HepG2 (cell line): ENCODE measurements at regions not wholly inside any gene's neighbourhood (a gene's known extent, or its start where the extent isn't known, plus 50 kb on each side); places are given as distances from the start of the nearest gene placed in this dataset.

Experiments used
- ATAC-seq: fragments of 200-7000 bp; cut with Tn5 transposase; 3 replicates; pipeline ENCODE4 v1.9.1; 2020; ENCODE audit warnings: mild to moderate bottlenecking, moderate library complexity
- BruUV-seq: library from RNA; stranded (reverse); fragments of 400-500 nt; replicated peaks from 2 replicates; lab custom pipeline; 2021; lab: Mats Ljungman, UMichigan
- CTCF ChIA-PET: fragments of 300-600 bp; formaldehyde crosslinking; extraction: SDS; loops from one replicate; lab custom pipeline; 2021; ENCODE audit warnings: low total read pairs, inconsistent platforms, low intra/inter-chr PET ratio; lab: Yijun Ruan, JAX
- POLR2A ChIA-PET: fragments of 350-600 bp; sonication (Branson Sonifier 250); formaldehyde crosslinking; loops from one replicate; lab custom pipeline; 2020; ENCODE audit warnings: antibody characterized with exemption, inconsistent platforms; lab: Yijun Ruan, JAX
- DNase-seq: peaks from one replicate; pipeline ENCODE4 v3.0.0-alpha.2; 2015; ENCODE audit warnings: low spot score
- FAIRE-seq: peaks from 3 replicates; lab custom pipeline; 2011; peaks lifted over from hg19 to GRCh38; lab: Jason Lieb, UNC
- H2AFZ ChIP-seq: one replicate; pipeline ENCODE4 v1.6.1; 2011; ENCODE audit warnings: low read length, inconsistent platforms
- H3K27ac ChIP-seq: fragments of 300-600 bp; 3 replicates; pipeline ENCODE4 v1.8.0; 2011; ENCODE audit warnings: mixed run types, mild to moderate bottlenecking, mixed read lengths, low read length, inconsistent platforms; ENCODE audit not compliant: insufficient read depth; ENCODE audit errors: extremely low read length
- H3K27me3 ChIP-seq, 2 experiments: fragments of 200-600 bp in 1 of 2; 2 replicates in 1 of 2; 3 replicates in 1 of 2; pipeline versions ENCODE4 v1.6.0 to v1.8.0; 2011; ENCODE audit warnings: low read length in 2 of 2, mild to moderate bottlenecking in 2 of 2, moderate library complexity in 2 of 2, inconsistent platforms in 1 of 2; ENCODE audit not compliant: insufficient read depth in 2 of 2, control insufficient read depth in 1 of 2
- H3K36me3 ChIP-seq, 2 experiments: fragments of 200-600 bp in 1 of 2; replicated peaks in 1 of 2; 2 replicates in 1 of 2; 3 replicates in 1 of 2; pipeline versions ENCODE4 v1.5.1 to v1.8.0; 2011; ENCODE audit warnings: low read length in 2 of 2, inconsistent platforms in 1 of 2; ENCODE audit not compliant: insufficient read depth in 2 of 2, control insufficient read depth in 1 of 2
- H3K4me1 ChIP-seq: 2 replicates; pipeline ENCODE4 v1.5.1; 2012; ENCODE audit warnings: low read length, inconsistent platforms; ENCODE audit not compliant: insufficient read depth
- H3K4me2 ChIP-seq: 2 replicates; pipeline ENCODE4 v1.6.0; 2011; ENCODE audit warnings: low read depth, low read length, inconsistent platforms
- H3K4me3 ChIP-seq, 3 experiments: fragments of 200-600 bp in 1 of 3; sonication (generic), shearing (Covaris generic) in 1 of 3; replicated peaks in 1 of 3; 2 replicates each; pipeline ENCODE4 v1.5.1; 2011 to 2016; ENCODE audit warnings: low read length in 3 of 3, inconsistent platforms in 2 of 3, low read depth in 2 of 3, mild to moderate bottlenecking in 2 of 3, control low read depth in 1 of 3, mixed read lengths in 1 of 3; ENCODE audit not compliant: insufficient read depth in 1 of 3
- H3K79me2 ChIP-seq: one replicate; pipeline ENCODE4 v1.6.1; 2011; ENCODE audit warnings: low read length, inconsistent platforms; ENCODE audit not compliant: insufficient read depth
- H3K9ac ChIP-seq: 2 replicates; pipeline ENCODE4 v1.6.0; 2011; ENCODE audit warnings: mild to moderate bottlenecking, low read depth, low read length, inconsistent platforms; ENCODE audit not compliant: insufficient read depth
- H3K9me3 ChIP-seq: 2 replicates; pipeline ENCODE4 v1.5.1; 2012; ENCODE audit warnings: mild to moderate bottlenecking, low read length
- H4K20me1 ChIP-seq: 2 replicates; pipeline ENCODE4 v1.6.0; 2011; ENCODE audit warnings: inconsistent platforms, mild to moderate bottlenecking, low read length, moderate library complexity; ENCODE audit not compliant: insufficient read depth
- CBX1 ChIP-seq: IDR thresholded peaks from one replicate; pipeline ENCODE4 v1.6.1; 2016; ENCODE audit warnings: antibody characterized with exemption, low read depth
- HOXA3 ChIP-seq: sonication (generic); formaldehyde crosslinking; IDR thresholded peaks from 2 replicates; pipeline ENCODE4 v1.5.0; 2020; ENCODE audit warnings: missing genetic modification reagents
- IRF2 ChIP-seq: IDR thresholded peaks from 2 replicates; pipeline ENCODE4 v1.6.1; 2018; ENCODE audit warnings: missing genetic modification reagents, missing compliant biosample characterization
- KDM5B ChIP-seq: sonication (generic); formaldehyde crosslinking; IDR thresholded peaks from 2 replicates; pipeline ENCODE4 v1.4.0; 2020; ENCODE audit warnings: missing genetic modification reagents, mild to moderate bottlenecking, borderline replicate concordance
- SALL1 ChIP-seq: sonication (generic); formaldehyde crosslinking; IDR thresholded peaks from 2 replicates; pipeline ENCODE4 v1.8.0; 2022; ENCODE audit warnings: mild to moderate bottlenecking, missing genetic modification reagents
- ZNF430 ChIP-seq: sonication (generic); formaldehyde crosslinking; IDR thresholded peaks from 2 replicates; pipeline ENCODE4 v1.9.0; 2021; ENCODE audit warnings: mild to moderate bottlenecking, missing genetic modification reagents
- ZSCAN21 ChIP-seq: sonication (generic); formaldehyde crosslinking; IDR thresholded peaks from 2 replicates; pipeline ENCODE4 v1.8.0; 2022; ENCODE audit warnings: mild to moderate bottlenecking, missing genetic modification reagents, moderate library complexity, borderline replicate concordance
- ZSCAN22 ChIP-seq: sonication (generic); formaldehyde crosslinking; IDR thresholded peaks from 2 replicates; pipeline ENCODE4 v1.4.0; 2020; ENCODE audit warnings: mild to moderate bottlenecking, missing genetic modification reagents
- in situ Hi-C: cut with HindIII; loops from 2 replicates; pipeline ENCODE4 v1.10.0; 2017; ENCODE audit warnings: low pct_unique_long_range_greater_than_20kb; ENCODE audit not compliant: extremely low pct_ligation_motif_present
- intact Hi-C: fragments of 100-400 bp; cut with micrococcal nuclease; formaldehyde crosslinking; loops from one replicate; pipeline ENCODE4 v1.10.0; 2022; ENCODE audit not compliant: unreplicated experiment
- TF ChIP-seq, protein P1 (sequence below): sonication (generic); formaldehyde crosslinking; IDR thresholded peaks from 2 replicates; pipeline ENCODE4 v1.4.0; 2020; ENCODE audit warnings: missing genetic modification reagents, borderline replicate concordance
- TF ChIP-seq, protein P2 (sequence below), 2 experiments: fragments of 450-650 bp in 1 of 2; sonication (generic) in 1 of 2; formaldehyde crosslinking in 1 of 2; IDR thresholded peaks; 2 replicates each; pipeline versions ENCODE4 v1.6.1 to v1.8.0; 2016 to 2022; ENCODE audit warnings: antibody characterized with exemption in 1 of 2, mild to moderate bottlenecking in 1 of 2, missing genetic modification reagents in 1 of 2
- TF ChIP-seq, protein P3 (sequence below): sonication (generic); formaldehyde crosslinking; IDR thresholded peaks from 2 replicates; pipeline ENCODE4 v1.5.1; 2020; ENCODE audit warnings: mild to moderate bottlenecking, missing genetic modification reagents, borderline replicate concordance
- TF ChIP-seq, protein P4 (sequence below): IDR thresholded peaks from 2 replicates; pipeline ENCODE4 v1.6.1; 2016

DNA sequence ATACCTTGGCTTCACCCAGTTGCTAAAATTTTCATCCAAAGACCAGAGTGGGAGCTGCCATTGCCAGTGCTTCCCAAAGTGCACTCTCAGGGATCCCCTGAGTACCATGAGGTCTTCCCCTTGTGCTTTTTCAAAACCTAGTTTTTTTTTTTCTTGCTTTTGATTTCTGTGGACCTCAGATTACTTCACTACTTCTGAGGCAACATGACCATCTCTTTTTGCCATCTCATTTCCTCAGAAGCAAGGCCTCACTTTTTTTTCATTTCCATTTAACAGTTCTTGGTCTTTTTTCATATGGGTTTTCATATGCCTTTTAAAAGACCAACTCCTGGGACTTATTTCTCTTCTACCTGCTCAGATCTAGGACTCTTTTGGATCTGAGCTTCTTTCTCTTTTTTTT lies 64.1 kb upstream of the MMS22L start:
- H3K9me3 ChIP-seq: no peaks in the 10 kb centered on the region
- H3K9ac ChIP-seq: no peak overlapping the region
- ATAC-seq: no peak
- FAIRE-seq: no peak
- no peaks in the 10 kb centered on the region for H3K4me1 ChIP-seq
- H3K27me3 ChIP-seq: no peaks in the 10 kb centered on the region
- no peak overlapping the region for H3K4me3 ChIP-seq
- H3K79me2 ChIP-seq: no peaks in the 10 kb centered on the region
- no peak overlapping the region for H3K27ac ChIP-seq
- ChIA-PET CTCF (no interaction called here), POLR2A (no interaction called here)
- intact Hi-C loops: no loop called here
- no peak for DNase-seq
- in situ Hi-C loops: no loop called here
- no peaks in the 10 kb centered on the region for H3K36me3 ChIP-seq
- H2AFZ ChIP-seq: no peak overlapping the region
- H4K20me1 ChIP-seq: no peaks in the 10 kb centered on the region
- no peak overlapping the region for H3K4me2 ChIP-seq
- TF ChIP-seq CBX1 (no peak), HOXA3 (no peak), ZSCAN22 (no peak), IRF2 (CRISPR knock-in tag) (no peak), ZNF430 (CRISPR knock-in tag) (no peak), ZSCAN21 (no peak), KDM5B (no peak), SALL1 (CRISPR knock-in tag) (no peak)
- TF ChIP-seq, protein P1, sequence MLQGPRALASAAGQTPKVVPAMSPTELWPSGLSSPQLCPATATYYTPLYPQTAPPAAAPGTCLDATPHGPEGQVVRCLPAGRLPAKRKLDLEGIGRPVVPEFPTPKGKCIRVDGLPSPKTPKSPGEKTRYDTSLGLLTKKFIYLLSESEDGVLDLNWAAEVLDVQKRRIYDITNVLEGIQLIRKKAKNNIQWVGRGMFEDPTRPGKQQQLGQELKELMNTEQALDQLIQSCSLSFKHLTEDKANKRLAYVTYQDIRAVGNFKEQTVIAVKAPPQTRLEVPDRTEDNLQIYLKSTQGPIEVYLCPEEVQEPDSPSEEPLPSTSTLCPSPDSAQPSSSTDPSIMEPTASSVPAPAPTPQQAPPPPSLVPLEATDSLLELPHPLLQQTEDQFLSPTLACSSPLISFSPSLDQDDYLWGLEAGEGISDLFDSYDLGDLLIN (CRISPR knock-in tag): no peak
- TF ChIP-seq, protein P2, sequence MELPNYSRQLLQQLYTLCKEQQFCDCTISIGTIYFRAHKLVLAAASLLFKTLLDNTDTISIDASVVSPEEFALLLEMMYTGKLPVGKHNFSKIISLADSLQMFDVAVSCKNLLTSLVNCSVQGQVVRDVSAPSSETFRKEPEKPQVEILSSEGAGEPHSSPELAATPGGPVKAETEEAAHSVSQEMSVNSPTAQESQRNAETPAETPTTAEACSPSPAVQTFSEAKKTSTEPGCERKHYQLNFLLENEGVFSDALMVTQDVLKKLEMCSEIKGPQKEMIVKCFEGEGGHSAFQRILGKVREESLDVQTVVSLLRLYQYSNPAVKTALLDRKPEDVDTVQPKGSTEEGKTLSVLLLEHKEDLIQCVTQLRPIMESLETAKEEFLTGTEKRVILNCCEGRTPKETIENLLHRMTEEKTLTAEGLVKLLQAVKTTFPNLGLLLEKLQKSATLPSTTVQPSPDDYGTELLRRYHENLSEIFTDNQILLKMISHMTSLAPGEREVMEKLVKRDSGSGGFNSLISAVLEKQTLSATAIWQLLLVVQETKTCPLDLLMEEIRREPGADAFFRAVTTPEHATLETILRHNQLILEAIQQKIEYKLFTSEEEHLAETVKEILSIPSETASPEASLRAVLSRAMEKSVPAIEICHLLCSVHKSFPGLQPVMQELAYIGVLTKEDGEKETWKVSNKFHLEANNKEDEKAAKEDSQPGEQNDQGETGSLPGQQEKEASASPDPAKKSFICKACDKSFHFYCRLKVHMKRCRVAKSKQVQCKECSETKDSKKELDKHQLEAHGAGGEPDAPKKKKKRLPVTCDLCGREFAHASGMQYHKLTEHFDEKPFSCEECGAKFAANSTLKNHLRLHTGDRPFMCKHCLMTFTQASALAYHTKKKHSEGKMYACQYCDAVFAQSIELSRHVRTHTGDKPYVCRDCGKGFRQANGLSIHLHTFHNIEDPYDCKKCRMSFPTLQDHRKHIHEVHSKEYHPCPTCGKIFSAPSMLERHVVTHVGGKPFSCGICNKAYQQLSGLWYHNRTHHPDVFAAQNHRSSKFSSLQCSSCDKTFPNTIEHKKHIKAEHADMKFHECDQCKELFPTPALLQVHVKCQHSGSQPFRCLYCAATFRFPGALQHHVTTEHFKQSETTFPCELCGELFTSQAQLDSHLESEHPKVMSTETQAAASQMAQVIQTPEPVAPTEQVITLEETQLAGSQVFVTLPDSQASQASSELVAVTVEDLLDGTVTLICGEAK (IDR thresholded peaks at IDR 0.05): no peak
- TF ChIP-seq, protein P2 (CRISPR knock-in tag; IDR thresholded peaks at IDR 0.05): no peak
- TF ChIP-seq, protein P3, sequence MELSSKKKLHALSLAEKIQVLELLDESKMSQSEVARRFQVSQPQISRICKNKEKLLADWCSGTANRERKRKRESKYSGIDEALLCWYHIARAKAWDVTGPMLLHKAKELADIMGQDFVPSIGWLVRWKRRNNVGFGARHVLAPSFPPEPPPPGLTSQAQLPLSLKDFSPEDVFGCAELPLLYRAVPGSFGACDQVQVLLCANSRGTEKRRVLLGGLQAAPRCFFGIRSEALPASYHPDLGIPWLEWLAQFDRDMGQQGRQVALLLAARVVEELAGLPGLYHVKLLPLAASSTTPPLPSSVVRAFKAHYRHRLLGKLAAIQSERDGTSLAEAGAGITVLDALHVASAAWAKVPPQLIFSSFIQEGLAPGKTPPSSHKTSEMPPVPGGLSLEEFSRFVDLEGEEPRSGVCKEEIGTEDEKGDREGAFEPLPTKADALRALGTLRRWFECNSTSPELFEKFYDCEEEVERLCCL: no peak
- TF ChIP-seq, protein P4, sequence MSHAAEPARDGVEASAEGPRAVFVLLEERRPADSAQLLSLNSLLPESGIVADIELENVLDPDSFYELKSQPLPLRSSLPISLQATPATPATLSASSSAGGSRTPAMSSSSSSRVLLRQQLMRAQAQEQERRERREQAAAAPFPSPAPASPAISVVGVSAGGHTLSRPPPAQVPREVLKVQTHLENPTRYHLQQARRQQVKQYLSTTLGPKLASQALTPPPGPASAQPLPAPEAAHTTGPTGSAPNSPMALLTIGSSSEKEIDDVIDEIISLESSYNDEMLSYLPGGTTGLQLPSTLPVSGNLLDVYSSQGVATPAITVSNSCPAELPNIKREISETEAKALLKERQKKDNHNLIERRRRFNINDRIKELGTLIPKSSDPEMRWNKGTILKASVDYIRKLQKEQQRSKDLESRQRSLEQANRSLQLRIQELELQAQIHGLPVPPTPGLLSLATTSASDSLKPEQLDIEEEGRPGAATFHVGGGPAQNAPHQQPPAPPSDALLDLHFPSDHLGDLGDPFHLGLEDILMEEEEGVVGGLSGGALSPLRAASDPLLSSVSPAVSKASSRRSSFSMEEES (CRISPR knock-in tag): no peak
- BruUV-seq: no TSS peak
